NCI-H2081 (cell line): ENCODE measurements at regions not wholly inside any gene's neighbourhood (a gene's known extent, or its start where the extent isn't known, plus 50 kb on each side); places are given as distances from the start of the nearest gene placed in this dataset.
"Not testable (repeated sequence)": the region's sequence is repeated elsewhere in the genome, so short reads cannot be mapped to it uniquely, and the experiment has no call there.

Source experiments
- DNase-seq, 2 experiments: peaks; one replicate each; lab custom pipeline; 2025; lab: John Stamatoyannopoulos, UW

DNA sequence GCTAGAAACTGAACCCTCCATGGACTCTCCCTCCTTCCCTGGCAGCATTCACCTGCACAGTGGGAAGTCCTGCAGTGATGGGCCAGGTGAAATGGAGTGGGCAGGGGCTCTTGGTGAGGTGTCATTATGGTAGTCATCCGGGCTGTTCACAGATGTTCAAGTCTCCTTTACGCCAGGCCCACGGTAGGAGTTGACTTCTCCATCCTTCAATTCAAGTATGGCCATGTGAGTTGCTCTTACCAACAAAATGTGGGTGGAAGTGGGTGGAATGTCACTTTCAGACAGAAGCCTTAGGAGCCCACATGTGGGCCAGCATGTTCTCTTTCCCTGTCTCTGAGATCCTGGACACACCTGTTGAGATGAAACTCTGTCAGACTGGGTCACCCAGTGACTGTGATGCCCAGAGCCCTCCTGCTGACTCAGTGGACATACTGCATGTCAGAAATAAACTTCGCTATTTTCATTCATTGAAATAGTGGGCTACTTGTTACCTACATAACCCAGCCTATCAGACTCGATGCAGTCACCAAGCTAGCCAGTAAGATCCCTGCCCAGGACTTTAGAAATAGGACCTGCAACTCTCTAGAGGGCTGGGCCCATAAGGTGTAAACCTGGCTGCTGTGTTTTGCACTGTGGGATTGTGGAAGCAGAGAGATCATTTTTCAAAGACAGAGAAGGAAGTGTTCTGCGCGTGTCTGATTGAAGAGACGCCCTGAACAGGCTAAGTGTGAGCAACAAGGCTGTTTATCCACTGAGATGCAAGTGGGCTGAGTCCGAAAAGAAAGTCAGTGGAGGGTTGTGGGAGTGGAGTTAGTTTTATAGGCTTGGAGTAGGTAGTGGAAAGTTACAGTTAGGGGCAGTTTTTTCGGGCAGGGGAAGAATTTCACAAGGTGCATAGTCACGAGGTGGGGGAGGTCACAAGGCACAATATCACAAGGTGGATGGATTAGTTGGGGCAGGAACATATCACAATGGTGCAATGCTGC is 174.4 kb downstream of the TRIM43 start:
- peak in 1 of 2 experiments; percentile 4 for DNase-seq

DNA sequence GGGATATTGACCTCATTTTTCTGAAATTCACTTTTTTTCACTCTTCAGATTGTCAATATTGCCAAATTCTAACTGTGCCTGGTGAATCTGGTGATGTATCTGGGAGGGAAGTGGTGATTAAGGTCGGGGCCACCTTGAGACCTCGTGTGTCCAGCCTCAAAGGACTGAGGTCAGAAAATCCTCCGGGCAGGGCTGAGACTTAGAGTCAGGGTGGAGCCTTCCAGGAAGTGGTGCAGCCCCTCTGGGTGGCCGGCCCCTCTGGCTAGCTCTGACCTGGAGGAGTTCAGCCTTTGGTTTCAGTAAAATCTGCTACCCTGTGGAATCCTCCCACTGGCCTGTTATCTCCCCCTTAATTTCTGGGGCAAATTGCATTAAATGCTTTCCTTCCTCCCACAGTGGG is 175.7 kb downstream of the TRIM43 start:
- DNase-seq: not testable (repeated sequence)

DNA sequence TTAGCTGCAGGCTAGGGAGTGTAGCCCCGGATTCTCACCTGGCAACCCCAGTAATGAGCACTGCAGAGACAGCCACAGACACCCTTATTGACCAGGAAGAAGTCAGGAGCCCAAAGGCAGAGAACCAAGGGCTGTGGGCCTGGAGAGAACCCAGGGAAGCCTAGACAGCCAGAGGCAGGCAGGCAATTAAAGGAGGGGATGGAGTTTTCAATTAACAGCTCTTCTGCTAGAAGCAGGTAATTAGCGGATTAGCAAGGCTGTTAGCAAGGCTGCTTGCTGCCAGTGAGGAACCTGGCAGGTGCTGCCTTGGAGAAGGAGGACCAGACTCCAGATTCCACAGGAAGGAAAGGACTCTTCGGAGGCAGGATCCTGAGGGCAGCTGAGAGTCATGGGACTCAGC is 176.1 kb downstream of the TRIM43 start:
- DNase-seq: not testable (repeated sequence)

DNA sequence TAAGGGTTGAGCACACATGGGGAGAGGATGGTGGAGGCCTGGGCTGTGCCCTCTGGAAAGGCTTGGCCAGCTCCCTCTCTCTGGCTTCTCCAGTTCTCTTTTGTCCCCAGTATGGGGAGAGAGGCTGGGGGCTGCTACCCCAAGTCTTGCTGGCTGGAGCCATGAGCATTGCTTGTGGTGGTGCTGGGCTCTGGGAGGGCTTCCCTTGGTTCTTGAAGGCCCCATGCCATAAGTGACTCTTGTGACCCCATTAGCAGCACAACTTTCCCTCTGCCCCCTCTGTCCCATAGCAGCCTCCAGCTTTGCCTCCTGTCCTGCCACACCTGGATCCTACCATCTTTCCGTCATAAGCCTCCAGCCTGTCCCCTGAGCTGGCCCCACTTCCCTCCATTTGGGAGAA is 177.5 kb downstream of the TRIM43 start:
- DNase-seq: not testable (repeated sequence)

DNA sequence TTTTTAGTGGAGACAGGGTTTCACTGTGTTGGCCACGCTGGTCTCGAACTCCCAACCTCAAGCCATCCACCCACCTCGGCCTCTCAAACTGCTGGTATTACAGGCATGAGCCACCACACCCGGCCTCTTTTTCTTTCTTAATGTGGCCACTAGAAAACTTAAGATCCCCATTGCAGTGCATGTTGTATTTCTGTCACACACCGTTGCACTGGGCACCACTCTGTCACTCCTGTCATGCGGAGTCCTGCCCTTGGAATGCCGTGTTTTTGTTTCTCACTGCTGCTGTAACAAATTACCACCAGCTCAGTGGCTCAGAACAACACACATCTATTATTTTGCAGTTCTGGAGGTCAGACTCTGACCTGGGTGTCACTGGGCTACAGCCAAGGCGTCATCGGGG is 178.9 kb downstream of the TRIM43 start:
- DNase-seq: not testable (repeated sequence)

DNA sequence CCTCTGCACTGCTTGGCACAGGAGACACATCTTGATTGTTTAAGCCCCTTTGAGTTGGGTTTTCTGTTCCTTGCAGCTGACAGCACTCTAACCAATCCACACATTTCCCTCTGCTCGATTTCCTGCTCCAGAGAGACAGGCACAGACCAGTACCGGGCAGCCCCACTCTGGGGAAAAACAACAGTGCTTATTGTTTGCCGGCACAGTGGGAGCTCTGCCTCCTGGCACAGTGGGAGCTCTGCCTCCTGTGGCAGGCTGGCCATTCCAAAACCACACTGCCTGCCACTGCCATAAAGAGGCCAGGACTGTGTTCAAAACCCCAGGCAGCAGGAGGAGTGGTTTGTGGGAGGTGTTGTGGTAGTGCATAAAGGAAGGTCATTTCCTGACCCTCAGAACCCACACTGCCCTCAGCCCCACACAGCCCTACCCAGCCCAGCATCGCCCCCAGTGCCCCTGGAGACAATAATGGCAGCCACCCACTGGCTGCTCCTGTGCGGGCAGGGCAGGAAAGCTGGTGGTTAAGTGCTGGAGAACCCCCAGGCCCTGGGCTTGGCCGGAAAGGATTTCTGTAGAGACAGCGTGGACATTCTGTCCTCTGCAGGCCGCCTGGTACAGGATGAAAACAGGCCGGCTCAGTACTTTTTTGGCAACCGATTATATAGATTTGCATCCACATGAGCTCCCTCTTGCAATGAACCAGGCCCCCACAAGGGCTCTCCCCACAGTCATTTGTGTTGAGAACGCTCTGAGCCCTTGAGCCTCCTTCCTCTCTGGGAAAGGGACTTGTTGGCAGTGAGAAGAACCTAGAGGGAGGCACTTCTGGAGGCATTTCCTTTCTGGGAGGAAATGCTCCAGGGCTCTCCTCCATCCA is 182.8 kb downstream of the TRIM43 start:
- not testable (repeated sequence) for DNase-seq

DNA sequence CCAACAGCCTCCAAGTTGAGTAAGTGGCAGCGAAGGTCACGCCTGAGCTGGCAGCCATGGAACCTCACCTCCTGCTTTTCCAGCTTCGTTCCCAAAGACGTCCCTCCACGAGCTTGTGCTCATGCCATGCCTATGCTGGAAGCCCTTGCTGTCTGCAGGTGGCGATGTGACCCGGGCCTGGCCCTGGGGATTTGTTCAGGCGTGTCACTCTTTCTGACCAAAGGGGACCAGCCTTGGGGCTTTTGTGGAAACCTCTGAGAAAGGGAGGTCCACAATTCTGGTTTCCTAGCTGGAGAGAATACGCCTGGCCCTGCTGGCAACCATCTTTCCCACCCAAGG is 183.4 kb downstream of the TRIM43 start:
- not testable (repeated sequence) for DNase-seq
